Erythroblast (primary cell): ENCODE measurements at regions not wholly inside any gene's neighbourhood (a gene's known extent, or its start where the extent isn't known, plus 50 kb on each side); places are given as distances from the start of the nearest gene placed in this dataset.

Experiments used
- GATA1 ChIP-seq: IDR thresholded peaks from 2 replicates; pipeline ENCODE4 v1.6.1; 2011; ENCODE audit warnings: low read depth, mild to moderate bottlenecking, control low read depth, low read length, moderate library complexity
- POLR2A ChIP-seq: IDR thresholded peaks from 2 replicates; pipeline ENCODE4 v1.6.1; 2011; ENCODE audit warnings: mild to moderate bottlenecking, low read length

- TF ChIP-seq GATA1 (no peak), POLR2A (no peak)
Observed at GRCh38 chr2:7146151-7146550, 228.9 kb downstream of the RNF144A start.
